Left hindlimb (tissue), 1 donor: ENCODE measurements at regions not wholly inside any gene's neighbourhood (a gene's known extent, or its start where the extent isn't known, plus 50 kb on each side); places are given as distances from the start of the nearest gene placed in this dataset.
A peak's percentile ranks its signal among the peaks of the same experiment; 100 is the strongest.
"Not testable (repeated sequence)": the region's sequence is repeated elsewhere in the genome, so short reads cannot be mapped to it uniquely, and the experiment has no call there.

Source experiments
- DNase-seq: peaks from one replicate; pipeline ENCODE4 v3.0.0-alpha.2; 2018

GRCh38 chr11:33970984-33971466, 79.1 kb upstream of the LMO2 start:
- DNase-seq, result peak; percentile 51

GRCh38 chr11:33967451-33967850, 75.6 kb upstream of the LMO2 start:
- no peak for DNase-seq

DNA sequence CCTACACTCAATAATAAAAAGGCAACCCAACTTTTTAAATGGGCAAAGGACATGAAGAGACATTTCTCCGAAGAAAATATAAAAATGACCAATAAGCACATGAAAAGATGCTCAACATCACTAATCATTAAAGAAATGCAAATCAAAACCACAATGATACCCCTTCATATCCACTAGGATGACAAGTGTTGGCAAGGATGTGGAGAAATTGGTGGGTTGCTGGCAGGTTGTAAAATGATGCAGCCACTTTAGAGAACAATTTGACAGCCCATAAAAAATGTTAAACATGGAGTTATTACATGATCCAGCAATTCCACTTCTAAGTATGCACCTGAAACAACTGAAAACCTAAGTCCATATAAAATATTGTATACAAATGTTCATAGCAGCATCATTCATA, 73.2 kb upstream of the LMO2 start:
- no peak for DNase-seq

DNA sequence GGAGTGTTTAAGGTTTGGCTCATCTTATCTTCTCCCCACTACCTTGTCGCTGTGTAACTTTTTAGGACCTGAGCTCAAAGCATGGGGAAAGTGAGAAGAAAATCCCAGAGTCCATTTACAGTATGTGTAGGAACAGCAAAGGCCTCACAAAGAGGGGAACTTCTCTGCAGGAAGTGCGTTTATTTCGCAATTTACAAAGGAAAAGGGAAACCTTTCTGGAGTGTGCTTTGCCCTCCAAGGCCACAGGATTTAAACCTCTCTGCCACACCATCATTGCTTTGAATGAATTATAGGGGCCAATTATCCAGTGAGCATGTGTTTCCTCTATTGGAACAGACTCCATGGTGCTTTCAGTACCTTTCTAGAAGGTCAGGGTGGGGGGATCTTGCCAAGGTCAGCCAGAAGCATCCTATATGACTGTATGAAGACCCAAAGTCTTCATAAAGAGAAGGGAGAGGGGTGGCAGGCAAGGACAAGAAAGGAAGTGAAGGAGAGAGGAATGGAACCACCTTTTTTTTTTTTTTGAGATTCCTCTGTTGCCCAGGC, 68.1 kb upstream of the LMO2 start:
- no peak for DNase-seq

GRCh38 chr11:33957304-33957917, 65.5 kb upstream of the LMO2 start:
- DNase-seq, result no peak

- DNase-seq, result no peak
These were observed 64.7 kb upstream of the LMO2 start for GRCh38 chr11:33956611-33957010.

DNA sequence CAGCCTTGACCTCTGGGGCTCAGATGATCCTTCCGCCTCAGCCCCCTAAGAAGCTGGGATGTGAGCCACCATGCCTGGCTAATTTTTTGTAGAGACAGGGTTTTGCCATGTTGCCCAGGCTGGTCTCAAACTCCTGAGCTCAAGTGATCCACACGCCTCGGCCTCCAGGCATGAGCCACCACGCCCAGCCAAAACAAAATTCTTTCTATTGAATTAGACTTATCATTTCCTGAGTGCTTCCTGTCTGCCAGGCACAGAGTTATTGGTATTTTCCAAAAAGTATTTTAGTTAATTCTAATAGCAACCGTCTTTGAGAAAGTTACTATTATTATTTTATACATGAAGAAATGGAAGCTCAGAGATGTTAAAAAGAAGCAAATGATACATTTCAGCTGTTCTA, 61.4 kb upstream of the LMO2 start:
- DNase-seq, result no peak

DNA sequence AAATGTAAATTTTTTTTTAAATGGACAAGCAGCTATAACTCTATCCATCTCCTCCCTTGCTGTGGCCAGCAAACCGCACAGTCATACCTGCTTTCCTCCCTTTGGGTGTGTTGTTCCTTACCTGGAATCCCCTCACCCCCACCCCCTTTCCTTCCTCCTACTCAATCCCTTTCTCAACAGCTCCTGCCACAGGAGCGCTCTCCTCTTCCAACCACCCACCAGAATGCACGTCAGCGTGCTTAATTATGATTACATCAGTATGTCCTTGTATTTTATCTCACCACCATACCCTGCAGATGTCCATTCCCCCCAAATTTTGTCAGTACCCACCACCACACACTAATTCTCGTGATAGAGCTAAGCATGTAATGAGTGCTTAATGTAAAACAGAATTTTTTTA, 60.9 kb upstream of the LMO2 start:
- DNase-seq, result no peak

DNA sequence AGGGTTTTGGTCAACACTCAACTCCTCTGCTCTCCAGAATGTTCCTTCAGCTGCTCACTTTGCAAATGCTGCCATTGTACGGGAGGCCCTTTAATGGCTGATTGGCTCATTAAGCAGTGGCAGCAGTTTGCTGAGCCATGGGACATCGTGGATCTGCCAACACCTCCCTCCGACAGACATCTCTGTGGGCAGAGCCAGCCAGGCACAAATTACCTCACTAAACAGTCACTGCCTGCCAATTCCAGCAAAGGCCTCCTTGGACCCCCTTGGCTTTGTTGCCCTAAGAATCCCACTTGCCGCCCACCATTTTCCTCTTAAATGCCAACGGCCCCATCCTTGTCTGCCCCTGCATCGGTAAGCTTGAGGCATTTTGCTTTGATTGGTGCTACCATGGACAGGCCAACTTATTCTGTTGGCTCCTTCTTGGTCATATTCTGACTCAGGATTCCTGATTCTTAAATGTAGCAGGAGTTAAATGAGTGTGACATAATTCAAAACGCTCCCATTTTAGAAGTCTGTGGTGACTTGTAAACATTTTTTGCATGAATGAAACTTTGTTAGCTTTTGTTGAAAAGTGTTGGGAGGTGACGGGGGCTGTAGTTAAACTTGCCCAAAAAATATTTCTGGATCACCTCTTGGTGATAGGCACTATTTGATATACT, 57.5 kb upstream of the LMO2 start:
- no peak for DNase-seq

- no peak for DNase-seq
These were observed 56.6 kb upstream of the LMO2 start for GRCh38 chr11:33948494-33948893.

DNA sequence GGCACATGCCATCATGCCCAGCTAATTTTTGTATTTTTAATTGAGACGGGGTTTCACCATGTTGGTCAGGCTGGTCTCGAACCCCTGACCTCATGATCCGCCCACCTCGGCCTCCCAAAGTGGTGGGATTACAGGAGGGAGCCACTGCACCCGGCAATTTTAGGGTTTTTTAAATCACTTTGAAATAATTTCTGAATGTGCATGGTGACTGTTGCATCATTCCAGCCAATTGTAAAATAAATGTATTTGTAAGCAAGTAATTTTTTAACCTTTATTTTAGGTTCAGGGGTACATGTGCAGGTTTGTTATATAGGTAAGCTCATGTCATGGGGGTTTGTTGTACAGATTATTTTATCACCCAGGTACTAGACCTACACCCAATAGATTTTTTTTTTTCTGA, 56.0 kb upstream of the LMO2 start:
- not testable (repeated sequence) for DNase-seq

DNA sequence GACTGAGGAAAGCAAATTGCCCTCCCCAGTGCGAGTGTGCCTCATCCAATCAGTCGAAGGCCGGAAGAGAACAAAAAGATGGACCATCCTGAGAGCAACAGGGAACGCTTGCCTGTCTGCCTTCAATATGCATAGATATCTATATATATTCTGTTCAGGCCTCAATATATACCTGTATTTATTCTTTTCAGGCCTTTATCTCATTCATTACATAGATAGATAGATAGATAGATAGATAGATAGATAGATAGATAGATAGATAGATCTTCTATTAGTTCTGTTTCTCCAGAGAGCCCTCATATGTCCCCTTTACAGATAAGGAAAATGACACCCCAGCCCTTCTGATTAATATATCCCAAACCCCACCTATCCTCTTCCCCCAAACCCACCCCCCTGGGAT, 55.1 kb upstream of the LMO2 start:
- DNase-seq, result no peak

DNA sequence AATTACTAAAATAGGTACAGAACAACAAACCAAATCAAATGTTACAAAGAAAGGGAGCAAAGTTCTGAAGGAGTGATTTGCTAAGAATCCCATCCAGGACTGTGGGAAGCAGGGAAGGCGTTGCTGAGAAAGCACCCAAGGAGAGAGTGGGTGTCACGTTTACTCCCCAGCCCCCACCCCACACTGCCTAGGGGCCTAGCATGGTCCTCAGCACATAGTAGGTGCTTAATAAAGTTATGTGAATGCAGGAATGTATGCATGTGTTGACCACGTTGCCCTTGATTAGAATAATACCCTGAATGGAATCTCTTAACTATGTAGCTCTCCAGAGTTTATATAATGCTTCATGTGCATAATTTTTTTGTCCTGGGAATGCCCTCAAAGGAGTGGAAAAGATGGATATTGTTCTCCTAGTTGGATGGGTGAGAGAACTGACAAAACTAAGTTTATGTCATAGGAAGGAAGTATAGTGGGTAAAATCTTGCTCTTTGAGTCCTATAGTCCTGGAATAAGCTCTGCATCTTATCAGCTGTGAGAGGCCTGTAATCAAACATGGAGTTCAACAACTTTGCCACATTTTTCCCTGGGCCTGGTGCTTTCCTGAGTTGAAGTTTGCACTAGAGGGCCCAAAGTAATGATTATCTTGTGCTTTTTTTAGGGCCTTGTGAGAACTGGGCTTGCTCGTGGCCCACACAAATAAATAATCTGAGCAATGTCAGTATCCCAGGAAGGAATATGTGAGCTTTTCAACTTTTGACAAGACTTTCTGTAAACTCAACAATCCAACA, 53.8 kb upstream of the LMO2 start:
- no peak for DNase-seq

- DNase-seq, result no peak
These were observed 53.0 kb upstream of the LMO2 start for GRCh38 chr11:33944693-33945424.

- no peak for DNase-seq
These were observed 52.4 kb upstream of the LMO2 start for GRCh38 chr11:33944345-33944692.

GRCh38 chr11:33942954-33943353, 51.1 kb upstream of the LMO2 start:
- no peak for DNase-seq

DNA sequence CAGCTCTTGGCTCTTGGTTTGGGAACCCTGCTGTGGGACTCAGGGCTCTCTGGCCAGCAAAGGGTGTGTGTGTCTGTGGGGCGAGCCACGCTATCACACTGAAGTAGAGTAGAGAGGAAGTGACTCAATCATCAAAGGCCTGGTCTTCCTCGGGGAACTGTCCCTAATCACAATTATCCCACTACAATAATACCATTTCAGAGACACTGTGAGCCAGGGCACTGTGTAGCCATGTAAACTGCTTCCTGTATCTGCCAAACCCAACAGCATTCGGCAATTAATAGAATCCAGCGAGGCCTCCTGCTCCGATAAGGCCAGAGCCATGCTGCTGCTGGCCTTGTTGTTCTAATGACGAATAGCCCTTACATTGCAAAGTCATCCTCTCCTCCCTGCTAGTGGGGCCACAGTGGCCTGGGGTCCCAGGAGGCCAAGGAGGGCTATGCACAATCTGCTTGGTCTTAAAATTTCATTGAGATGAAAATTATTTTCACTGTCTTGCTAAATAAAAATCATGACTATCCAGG, 49.8 kb upstream of the LMO2 start:
- no peak for DNase-seq
